Bronchial epithelial cell (primary cell): ENCODE measurements at regions not wholly inside any gene's neighbourhood (a gene's known extent, or its start where the extent isn't known, plus 50 kb on each side); places are given as distances from the start of the nearest gene placed in this dataset.

Experiments used
- DNase-seq: peaks from one replicate; pipeline ENCODE4 v3.0.0-alpha.2; 2010; ENCODE audit warnings: low read depth
- FAIRE-seq: peaks from 2 replicates; lab custom pipeline; 2011; peaks lifted over from hg19 to GRCh38; lab: Jason Lieb, UNC
- H3K27me3 ChIP-seq: 2 replicates; pipeline ENCODE4 v1.5.1; 2011; ENCODE audit warnings: low read length; ENCODE audit not compliant: control insufficient read depth, insufficient read depth
- H3K36me3 ChIP-seq: 2 replicates; pipeline ENCODE4 v1.5.1; 2011; ENCODE audit warnings: low read length; ENCODE audit not compliant: control insufficient read depth, insufficient read depth
- H3K4me3 ChIP-seq: 2 replicates; pipeline ENCODE4 v1.5.1; 2011; ENCODE audit warnings: mild to moderate bottlenecking, low read depth, low read length, control low read depth
- TF ChIP-seq, protein P1 (sequence below): IDR thresholded peaks from 2 replicates; pipeline ENCODE4 v1.5.1; 2011; ENCODE audit warnings: mild to moderate bottlenecking, moderate library complexity, low read length, control low read depth, inconsistent platforms; ENCODE audit not compliant: insufficient read depth, severe bottlenecking

DNA sequence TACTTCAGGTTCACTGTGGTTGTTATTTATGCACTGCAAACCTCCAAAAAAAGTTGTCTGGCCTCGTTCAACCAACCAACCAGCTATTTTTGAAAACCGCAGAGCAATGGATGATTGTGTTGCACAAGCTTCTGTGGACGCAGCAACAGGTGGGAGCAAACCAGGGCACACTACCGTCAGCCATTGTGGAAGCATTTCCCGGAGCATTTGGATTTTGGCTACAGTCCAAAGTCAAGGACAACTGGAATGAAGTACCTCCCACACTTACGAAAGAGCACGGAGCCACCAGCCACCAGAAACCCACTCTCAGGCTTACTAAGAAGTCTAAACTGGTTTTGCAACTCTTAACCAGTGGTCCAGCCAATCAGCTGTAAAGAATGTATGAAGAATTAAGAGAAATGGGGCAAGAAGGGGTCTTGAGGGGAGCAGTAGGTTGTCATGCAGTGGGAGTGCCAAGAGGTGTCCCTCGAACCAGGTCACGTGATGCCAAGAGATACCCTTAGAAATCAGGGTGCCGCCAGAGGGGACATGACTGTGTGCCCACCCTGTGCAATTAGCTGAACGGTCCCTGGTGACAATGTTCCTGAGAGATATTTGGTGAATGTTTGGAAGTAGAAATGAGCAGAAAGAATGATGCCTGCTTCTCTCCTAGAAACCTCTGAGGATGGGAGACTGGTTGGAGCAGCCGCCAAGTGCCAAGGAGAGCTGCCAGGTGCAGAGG lies 68.9 kb upstream of the PCSK6 start:
- no peak for FAIRE-seq
- TF ChIP-seq, protein P1, sequence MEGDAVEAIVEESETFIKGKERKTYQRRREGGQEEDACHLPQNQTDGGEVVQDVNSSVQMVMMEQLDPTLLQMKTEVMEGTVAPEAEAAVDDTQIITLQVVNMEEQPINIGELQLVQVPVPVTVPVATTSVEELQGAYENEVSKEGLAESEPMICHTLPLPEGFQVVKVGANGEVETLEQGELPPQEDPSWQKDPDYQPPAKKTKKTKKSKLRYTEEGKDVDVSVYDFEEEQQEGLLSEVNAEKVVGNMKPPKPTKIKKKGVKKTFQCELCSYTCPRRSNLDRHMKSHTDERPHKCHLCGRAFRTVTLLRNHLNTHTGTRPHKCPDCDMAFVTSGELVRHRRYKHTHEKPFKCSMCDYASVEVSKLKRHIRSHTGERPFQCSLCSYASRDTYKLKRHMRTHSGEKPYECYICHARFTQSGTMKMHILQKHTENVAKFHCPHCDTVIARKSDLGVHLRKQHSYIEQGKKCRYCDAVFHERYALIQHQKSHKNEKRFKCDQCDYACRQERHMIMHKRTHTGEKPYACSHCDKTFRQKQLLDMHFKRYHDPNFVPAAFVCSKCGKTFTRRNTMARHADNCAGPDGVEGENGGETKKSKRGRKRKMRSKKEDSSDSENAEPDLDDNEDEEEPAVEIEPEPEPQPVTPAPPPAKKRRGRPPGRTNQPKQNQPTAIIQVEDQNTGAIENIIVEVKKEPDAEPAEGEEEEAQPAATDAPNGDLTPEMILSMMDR, result no peak
- peak; percentile 41 for DNase-seq
- H3K4me3 ChIP-seq, result no peak overlapping the region
- H3K27me3 ChIP-seq, result no peaks in the 10 kb centered on the region
- H3K36me3 ChIP-seq, result no peaks in the 10 kb centered on the region

DNA sequence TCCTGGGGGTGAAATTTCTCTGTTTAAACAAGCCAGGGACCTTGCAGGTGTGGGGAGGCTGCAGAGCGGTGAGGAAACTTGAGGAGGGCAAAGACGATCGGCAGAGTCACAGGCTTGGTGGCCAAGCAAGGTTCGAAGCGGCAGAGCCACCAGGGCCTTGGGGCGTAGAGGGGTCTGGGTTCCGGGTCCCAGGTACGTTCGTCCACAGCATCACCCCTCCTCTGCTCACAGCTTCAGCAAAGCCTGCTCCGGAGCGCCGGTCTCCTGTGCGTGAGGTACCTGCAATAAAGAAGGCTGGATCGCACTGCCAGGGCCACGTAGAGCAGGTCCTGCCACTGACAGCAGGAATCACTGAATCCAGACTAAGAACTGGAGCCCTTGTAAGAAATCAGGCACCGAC lies 66.8 kb upstream of the PCSK6 start:
- TF ChIP-seq, protein P1, result no peak
- Histone ChIP-seq H3K4me3 (no peak overlapping the region), H3K27me3 (peaks cover 2% of the 10 kb centered on the region), H3K36me3 (no peaks in the 10 kb centered on the region)
- no peak for FAIRE-seq
- no peak for DNase-seq

DNA sequence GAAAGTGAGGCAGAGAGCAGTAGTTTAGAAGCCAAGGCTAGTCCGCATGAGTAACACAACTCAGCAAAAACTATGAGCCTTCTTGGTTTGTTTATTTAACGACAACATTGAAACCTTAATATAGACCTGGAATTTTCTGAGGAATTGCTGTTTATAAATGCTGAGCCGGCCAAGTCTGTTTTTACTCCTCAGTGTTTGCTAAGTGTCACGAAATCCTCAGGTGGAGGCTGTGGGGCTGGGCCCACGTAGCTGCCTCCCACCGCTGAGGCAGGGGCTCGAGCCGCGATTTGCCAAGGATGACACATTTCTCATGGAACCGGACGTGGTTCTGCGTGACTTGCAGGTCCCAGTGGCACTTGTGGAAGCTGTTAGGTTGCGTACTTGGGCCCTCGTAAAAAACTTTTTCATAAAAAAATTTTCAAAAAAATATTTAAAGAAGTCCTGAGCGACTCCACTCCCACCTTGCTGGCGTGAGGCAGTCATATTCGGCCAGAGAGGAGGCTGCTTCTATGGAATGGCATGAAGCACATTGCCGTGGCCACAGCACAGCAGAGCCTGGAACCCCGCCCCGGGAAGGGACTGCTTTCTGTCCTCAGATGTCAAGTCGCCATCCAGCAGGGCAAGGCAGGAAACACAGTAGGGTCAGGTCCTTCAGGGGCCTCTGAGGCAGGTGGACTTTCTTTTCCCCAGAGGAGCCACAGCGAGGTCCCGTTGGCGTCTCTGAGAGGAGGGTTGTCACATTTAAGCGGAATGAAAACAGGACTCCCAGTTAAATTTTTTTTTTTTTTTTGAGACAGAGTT lies 64.8 kb upstream of the PCSK6 start:
- TF ChIP-seq, protein P1, result no peak
- DNase-seq, result no peak
- Histone ChIP-seq H3K27me3 (peaks cover 2% of the 10 kb centered on the region), H3K36me3 (no peaks in the 10 kb centered on the region), H3K4me3 (no peak overlapping the region)
- no peak for FAIRE-seq

DNA sequence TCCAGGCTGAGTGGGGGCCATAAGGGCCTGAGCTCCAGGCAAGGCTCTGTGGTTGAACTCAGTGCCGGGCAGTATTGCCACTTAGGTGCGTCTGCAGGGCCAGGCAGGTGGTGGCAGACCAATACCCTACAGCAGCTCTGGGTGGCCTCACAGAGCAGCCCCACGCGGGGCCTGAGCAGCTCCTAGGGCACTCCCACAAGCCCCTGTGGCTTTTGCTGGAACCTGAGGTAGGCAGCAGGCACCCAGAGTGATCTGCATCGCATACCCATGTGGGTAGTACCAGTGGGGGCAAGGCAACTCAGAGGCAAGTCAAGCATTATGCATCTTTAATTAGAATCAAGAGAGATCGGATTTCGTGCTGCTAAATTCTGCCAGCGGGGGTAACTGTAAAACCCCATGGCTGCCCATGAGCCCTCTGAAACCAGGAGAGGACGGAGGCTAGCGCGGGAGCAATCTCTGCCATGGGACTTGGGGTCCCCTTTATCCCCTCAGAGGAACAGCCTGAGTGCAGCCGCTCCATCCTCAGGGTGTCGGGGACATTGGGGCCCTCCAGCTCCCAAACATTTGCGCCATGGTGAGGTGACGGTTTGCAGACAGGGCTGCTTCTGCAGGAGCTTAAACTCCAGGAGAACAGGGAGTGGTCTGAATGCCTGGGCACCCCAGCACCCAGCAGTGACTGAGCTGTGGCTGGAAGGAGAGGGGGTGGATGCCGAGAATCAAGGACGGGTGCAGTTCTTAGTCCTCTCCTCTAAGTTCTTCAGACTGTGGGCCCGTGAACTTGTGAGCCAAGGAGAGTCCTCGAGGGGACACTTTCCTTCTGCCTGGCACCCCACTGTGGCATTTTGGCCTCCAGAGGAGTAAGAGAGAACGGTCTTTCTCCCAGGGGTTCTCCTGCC lies 62.4 kb upstream of the PCSK6 start:
- FAIRE-seq (no peak), DNase-seq (no peak)
- Histone ChIP-seq H3K4me3 (no peak overlapping the region), H3K27me3 (peaks cover 2% of the 10 kb centered on the region), H3K36me3 (no peaks in the 10 kb centered on the region)
- TF ChIP-seq, protein P1, result no peak

DNA sequence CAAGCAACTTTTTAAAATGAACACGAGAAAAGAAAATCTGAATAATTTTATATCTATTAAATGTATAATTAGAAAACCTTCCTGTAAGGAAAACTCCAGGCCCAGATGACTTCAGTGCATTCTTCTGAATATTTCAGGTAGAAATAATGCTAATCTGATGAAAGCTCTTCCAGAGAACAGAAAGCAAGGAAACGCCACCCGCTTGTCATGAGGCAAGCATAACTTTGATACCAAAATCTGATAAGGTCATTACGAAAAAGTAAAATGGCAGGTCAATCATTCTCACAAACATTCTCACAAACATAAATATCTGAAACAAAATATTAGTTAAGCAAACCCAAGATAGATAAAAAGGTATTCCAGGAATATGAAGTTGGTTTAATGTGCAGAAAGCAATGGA lies 60.6 kb upstream of the PCSK6 start:
- H3K36me3 ChIP-seq, result no peaks in the 10 kb centered on the region
- peaks cover 2% of the 10 kb centered on the region for H3K27me3 ChIP-seq
- TF ChIP-seq, protein P1, result no peak
- no peak overlapping the region for H3K4me3 ChIP-seq
- DNase-seq (no peak), FAIRE-seq (no peak)
